NOMO-1 (cell line): ENCODE measurements at regions not wholly inside any gene's neighbourhood (a gene's known extent, or its start where the extent isn't known, plus 50 kb on each side); places are given as distances from the start of the nearest gene placed in this dataset.

ENCODE experiments used
- DNase-seq, 2 experiments: peaks; one replicate each; lab custom pipeline; 2025; ENCODE audit not compliant: unreplicated experiment in 2 of 2; lab: John Stamatoyannopoulos, UW

DNA sequence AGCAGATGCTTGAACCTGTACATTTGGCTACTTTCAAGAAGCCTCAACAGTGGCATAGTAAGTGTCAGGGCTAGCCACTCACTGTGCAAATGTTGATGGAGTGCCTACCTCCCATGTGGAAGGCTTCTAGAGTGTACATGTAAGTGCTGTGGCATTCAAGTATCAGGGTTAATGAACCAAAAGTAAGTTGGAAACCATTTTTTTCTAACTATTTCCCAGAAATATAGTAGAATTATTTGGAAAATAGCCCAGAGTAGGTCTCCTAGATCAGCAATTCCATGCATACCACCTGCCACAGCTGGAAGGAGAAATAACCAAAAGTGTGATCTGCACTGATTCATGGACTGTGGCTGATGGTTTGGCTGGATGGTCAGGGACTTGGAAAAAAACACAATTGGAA lies 53.3 kb downstream of the FOXD1 start:
- DNase-seq: no peak

- no peak for DNase-seq
These were observed 54.0 kb downstream of the FOXD1 start for GRCh38 chr5:73394610-73395009.

- no peak for DNase-seq
These were observed 54.7 kb downstream of the FOXD1 start for GRCh38 chr5:73393611-73394489.

- DNase-seq: no peak
These were observed 55.8 kb downstream of the FOXD1 start for GRCh38 chr5:73392775-73393174.

GRCh38 chr5:73391441-73391881 lies 57.1 kb downstream of the FOXD1 start:
- peak; percentile 18 to 19 for DNase-seq

DNA sequence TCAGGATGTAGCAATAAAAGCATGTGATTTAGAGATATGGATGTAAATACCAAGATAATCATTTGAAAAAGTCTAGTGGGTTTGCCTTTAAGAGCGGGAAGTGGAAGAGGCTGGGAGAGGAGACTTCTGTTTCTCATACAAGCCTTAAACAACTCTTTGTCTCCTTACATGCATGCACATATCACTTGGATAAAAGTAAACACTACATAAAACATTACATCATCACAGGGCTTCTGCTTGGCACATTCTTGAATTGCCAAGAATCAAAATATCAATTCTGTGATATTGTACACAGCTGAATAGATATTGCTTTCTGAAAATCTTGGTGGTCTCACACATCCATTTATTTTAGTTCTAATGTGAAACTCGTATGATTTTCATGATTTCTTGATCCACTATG lies 57.6 kb downstream of the FOXD1 start:
- no peak for DNase-seq

- no peak for DNase-seq
These were observed 59.8 kb downstream of the FOXD1 start for GRCh38 chr5:73388740-73389139.

- DNase-seq: no peak
These were observed 60.3 kb downstream of the FOXD1 start for GRCh38 chr5:73388306-73388684.

GRCh38 chr5:73387601-73388305 lies 60.8 kb downstream of the FOXD1 start:
- no peak for DNase-seq

DNA sequence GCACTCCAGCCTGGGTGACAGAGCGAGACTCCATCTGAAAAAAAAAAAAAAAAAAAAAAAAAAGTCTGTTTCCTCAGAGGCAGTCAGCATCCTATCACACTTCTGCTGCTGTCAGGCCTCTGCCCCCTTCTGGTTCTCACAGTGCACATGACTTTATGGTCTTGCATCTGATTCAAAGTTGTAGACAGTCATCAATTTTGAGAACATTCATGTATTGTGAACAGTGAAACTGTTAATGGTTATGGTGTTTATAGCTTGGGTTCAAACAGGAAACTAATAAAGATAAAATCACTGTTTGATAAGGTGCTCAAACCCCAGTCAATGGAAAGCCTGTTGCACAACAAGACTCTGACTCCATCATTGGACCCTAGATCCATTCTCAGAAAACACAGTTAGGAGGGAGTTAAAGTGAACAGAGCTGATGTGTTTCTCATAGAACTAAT lies 61.4 kb downstream of the FOXD1 start:
- no peak for DNase-seq

- DNase-seq: no peak
These were observed 63.7 kb downstream of the FOXD1 start for GRCh38 chr5:73384861-73385260.

GRCh38 chr5:73382401-73382740 lies 66.2 kb downstream of the FOXD1 start:
- no peak for DNase-seq

DNA sequence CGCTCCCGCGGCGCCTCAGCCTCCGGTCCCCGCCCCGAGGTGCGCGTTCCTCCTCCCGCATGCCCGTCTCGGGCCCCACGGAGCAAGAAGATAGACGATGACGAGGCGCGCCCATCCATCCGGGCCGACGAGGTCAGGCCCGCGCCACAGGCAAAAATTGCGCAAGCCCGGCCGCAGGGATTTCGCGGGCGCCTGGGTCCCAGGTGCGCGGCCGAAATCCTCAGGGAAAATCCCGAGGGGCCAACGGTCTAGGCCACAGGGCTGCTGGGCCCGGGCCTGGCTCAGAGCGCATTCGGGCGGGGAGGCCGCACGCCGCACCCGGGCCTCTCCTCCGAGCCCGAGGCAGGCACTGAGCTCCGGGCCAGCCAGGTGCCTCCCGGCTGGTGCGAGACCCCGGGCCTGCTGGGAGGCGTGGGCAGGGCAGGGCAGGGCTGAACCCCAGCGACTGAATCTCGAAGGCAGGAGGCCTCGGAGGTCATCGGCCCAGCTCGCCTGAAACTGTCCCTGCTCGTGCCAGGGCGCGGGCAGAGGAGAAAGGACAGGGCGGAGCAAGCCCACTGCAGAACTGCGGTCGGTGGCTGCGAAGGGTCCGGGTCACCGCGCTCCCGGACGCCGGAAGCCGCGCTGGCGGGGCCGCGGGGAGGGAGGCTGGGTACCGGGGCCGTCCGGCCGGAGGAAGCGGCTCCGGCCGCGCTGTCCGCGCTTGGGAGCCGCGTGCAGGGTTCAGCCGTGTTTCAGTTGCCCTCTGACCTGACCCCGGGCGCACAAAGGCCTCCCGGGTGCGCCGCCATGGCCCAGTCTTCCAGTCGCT lies 66.8 kb downstream of the FOXD1 start:
- no peak for DNase-seq

GRCh38 chr5:73380710-73381589 lies 67.6 kb downstream of the FOXD1 start:
- no peak for DNase-seq

- DNase-seq: no peak
These were observed 68.5 kb downstream of the FOXD1 start for GRCh38 chr5:73380041-73380440.

DNA sequence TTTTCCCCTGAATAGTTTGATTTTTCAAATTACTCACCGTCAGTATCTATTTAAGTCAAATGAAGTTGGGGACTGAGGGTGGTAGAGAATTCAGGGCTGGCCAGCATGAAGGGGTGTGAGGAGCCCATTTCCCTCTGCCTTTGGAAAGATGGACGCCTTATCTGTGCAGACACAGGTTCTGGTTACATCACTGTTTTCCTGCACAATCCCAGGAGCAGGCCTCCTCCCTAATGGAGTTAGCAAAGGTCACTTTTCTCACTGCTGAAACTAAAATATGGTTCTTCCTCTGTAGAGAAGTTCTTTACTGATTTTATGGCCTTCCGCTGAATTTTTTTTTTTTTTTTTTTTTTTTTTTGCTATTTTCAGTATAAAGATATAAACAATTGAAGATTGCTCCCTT lies 69.1 kb downstream of the FOXD1 start:
- no peak for DNase-seq

DNA sequence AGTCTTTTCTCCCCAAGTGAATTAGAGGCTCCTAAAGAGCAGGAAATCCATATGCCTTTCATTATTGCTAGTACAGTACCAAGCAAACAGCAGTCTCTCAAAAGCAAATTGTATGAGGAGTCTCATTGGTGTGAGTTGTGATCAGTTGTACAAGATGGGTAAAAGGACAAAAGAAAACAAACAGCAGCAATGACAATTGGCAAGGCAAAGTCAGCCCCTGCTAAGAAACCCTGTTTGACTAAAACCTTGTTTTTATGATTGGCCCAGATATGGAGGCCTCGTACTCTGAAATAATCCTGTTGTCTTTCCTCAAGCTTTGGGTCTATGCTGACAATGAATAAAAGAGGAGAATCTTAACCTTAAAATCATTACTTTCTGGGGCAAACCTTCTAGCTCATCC lies 69.8 kb downstream of the FOXD1 start:
- DNase-seq: no peak

DNA sequence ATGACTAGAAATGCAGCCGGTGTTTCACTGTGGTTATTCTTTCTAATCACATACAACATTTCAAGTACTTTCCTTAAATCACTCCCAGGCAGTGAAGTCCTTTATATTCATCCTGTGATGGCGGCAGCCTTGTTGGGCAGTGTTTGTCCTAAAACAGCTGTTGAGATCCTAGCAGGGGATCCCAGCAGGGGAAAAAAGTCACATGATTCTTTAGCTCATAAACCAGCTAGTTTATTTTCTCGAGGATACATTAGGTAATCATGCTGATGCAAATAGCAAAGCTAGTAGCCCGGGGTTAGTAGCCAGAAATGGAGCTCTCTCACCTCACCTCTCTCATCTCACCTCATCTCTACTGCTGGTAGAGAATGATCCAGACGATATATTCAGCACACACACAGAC lies 70.5 kb downstream of the FOXD1 start:
- DNase-seq: no peak

DNA sequence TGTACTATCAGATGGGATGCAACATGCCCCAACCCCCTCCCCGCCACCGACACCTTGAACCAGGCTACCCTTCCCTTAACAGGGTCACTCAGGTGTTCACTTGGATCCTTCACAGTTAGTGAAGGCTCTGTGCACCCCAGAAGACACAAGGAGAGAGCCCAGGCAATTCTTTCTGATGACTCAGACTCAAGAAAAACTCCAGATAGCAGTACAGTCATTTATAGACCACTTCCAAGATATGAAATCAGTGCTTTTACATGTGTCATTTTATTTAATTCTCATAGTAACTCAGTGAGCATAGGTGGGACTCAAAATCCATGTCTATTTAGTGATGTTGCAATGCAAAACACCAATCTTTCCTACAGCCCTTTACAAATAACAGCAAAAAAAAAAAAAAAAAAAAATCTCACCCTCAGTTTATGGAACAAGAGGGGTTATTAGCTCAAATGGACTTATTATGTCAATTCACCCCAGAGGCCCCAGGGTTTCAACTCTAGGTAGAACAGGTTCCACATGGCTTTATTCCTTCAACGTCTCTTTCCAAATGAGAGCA lies 71.9 kb downstream of the FOXD1 start:
- DNase-seq: no peak

- DNase-seq: no peak
These were observed 72.6 kb downstream of the FOXD1 start for GRCh38 chr5:73375949-73376348.
